AG04450 (cell line): ENCODE measurements at regions not wholly inside any gene's neighbourhood (a gene's known extent, or its start where the extent isn't known, plus 50 kb on each side); places are given as distances from the start of the nearest gene placed in this dataset.

Source experiments
- CTCF ChIA-PET: fragments of 300-600, 350-600 bp; formaldehyde crosslinking; extraction: SDS; loops from one replicate; lab custom pipeline; 2022; ENCODE audit warnings: antibody characterized with exemption, inconsistent platforms; lab: Charles Lee
- POLR2A ChIA-PET: fragments of 350-600 bp; formaldehyde crosslinking; extraction: SDS; loops from one replicate; lab custom pipeline; 2021; ENCODE audit warnings: antibody characterized with exemption, inconsistent platforms; lab: Yijun Ruan, JAX
- DNase-seq: peaks from one replicate; pipeline ENCODE4 v3.0.0-alpha.2; 2011; ENCODE audit warnings: low read depth, low spot score
- H3K27ac ChIP-seq: one replicate; pipeline ENCODE4 v1.5.1; 2012; ENCODE audit warnings: low read depth, low read length, control low read depth
- H3K27me3 ChIP-seq: one replicate; pipeline ENCODE4 v1.6.0; 2012; ENCODE audit warnings: low read length; ENCODE audit not compliant: control insufficient read depth, insufficient read depth
- H3K4me3 ChIP-seq: 2 replicates; pipeline ENCODE4 v1.5.1; 2011; ENCODE audit warnings: mild to moderate bottlenecking, low read depth, low read length, control low read depth
- H3K9me3 ChIP-seq: 2 replicates; pipeline ENCODE4 v1.5.1; 2012; ENCODE audit warnings: low read length; ENCODE audit not compliant: control insufficient read depth, insufficient read depth
- CTCF ChIP-seq: IDR thresholded peaks from 2 replicates; pipeline ENCODE4 v1.5.1; 2011; ENCODE audit warnings: low read depth, low read length, control low read depth, inconsistent platforms

- H3K9me3 ChIP-seq = no peaks in the 10 kb centered on the region
- DNase-seq = no peak
- POLR2A ChIA-PET = no interaction called here
- no peak overlapping the region for H3K27ac ChIP-seq
- no peaks in the 10 kb centered on the region for H3K27me3 ChIP-seq
- no peak for TF ChIP-seq CTCF
- H3K4me3 ChIP-seq = no peak overlapping the region
- CTCF ChIA-PET = no interaction called here
Measured at GRCh38 chr5:21644032-21644431, 1209.1 kb downstream of the CDH12 start.

GRCh38 chr5:21642312-21642711 is 1210.8 kb downstream of the CDH12 start:
- Histone ChIP-seq H3K27me3 (no peaks in the 10 kb centered on the region), H3K4me3 (no peak overlapping the region), H3K9me3 (no peaks in the 10 kb centered on the region), H3K27ac (no peak overlapping the region)
- POLR2A ChIA-PET = interaction anchor here (0.7 kb wide), 1 partner anchor 56 kb away, joined by 3 read pairs; no protein-coding TSS in a partner anchor
- CTCF ChIA-PET = interaction anchor here (0.7 kb wide), 1 partner anchor 1145 kb away, joined by 3 read pairs; no protein-coding TSS in a partner anchor
- no peak for TF ChIP-seq CTCF
- no peak for DNase-seq

GRCh38 chr5:21623831-21624230 is 1229.3 kb downstream of the CDH12 start:
- H3K27ac ChIP-seq = no peak overlapping the region
- CTCF ChIA-PET = no interaction called here
- H3K27me3 ChIP-seq = peaks cover 2% of the 10 kb centered on the region
- no peak overlapping the region for H3K4me3 ChIP-seq
- DNase-seq = no peak
- H3K9me3 ChIP-seq = peaks cover 3% of the 10 kb centered on the region; the same call in 1 of the 2 replicates
- POLR2A ChIA-PET = no interaction called here
- no peak for TF ChIP-seq CTCF

- no peaks in the 10 kb centered on the region for H3K27me3 ChIP-seq
- no peak for TF ChIP-seq CTCF
- ChIA-PET POLR2A (interaction anchor here (0.6 kb wide), 1 partner anchor 126 kb away, joined by 6 read pairs; no protein-coding TSS in a partner anchor), CTCF (no interaction called here)
- H3K4me3 ChIP-seq = no peak overlapping the region
- no peak for DNase-seq
- H3K9me3 ChIP-seq = no peaks in the 10 kb centered on the region
- no peak overlapping the region for H3K27ac ChIP-seq
Measured at GRCh38 chr5:21615195-21615765, 1237.9 kb downstream of the CDH12 start.

- ChIA-PET CTCF (no interaction called here), POLR2A (no interaction called here)
- Histone ChIP-seq H3K4me3 (no peak overlapping the region), H3K27ac (no peak overlapping the region), H3K9me3 (no peaks in the 10 kb centered on the region), H3K27me3 (no peaks in the 10 kb centered on the region)
- DNase-seq = no peak
- no peak for TF ChIP-seq CTCF
Measured at GRCh38 chr5:21613971-21614488, 1239.1 kb downstream of the CDH12 start.
